ENCODE measurements at regions not wholly inside any gene's neighbourhood (a gene's known extent, or its start where the extent isn't known, plus 50 kb on each side); places are given as distances from the start of the nearest gene placed in this dataset.

DNA sequence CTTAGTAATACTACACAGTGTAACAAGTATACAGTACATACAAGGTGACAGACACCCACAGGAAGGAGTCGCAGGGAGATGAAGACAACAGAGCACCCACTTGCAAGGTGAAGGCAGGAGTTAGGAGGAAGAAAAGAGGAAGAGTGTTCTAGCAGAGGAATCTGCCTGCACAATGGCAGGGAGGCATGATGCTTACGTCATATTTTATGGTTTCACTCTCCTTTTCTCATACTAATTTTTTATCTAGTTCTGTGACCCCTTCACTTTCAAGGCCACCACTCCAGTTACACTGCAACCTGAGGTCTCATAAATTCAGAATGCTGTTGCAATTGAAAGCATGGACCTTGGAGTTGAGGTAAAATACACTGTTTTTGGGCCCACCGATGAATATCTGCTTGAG is 331.7 kb downstream of the MEIS1 start:
- Histone ChIP-seq H3K27me3 (ENCODE audit: control insufficient read depth in 1 of 2, insufficient read depth in 2 of 2, low read length in 2 of 2) (no peaks in the 10 kb centered on the region), H3K4me1 (ENCODE audit: insufficient read depth, low read length) (peaks cover 6% of the 10 kb centered on the region), H3K9ac (ENCODE audit: low read length) (no peak overlapping the region), H3K4me3 (ENCODE audit: low read depth in 1 of 2, low read length in 2 of 2) (no peak overlapping the region), H3K9me3 (ENCODE audit: low read length) (no peaks in the 10 kb centered on the region), H3K27ac (ENCODE audit: low read depth, low read length) (no peak overlapping the region), H3K36me3 (ENCODE audit: insufficient read depth, low read length) (no peaks in the 10 kb centered on the region)

DNA sequence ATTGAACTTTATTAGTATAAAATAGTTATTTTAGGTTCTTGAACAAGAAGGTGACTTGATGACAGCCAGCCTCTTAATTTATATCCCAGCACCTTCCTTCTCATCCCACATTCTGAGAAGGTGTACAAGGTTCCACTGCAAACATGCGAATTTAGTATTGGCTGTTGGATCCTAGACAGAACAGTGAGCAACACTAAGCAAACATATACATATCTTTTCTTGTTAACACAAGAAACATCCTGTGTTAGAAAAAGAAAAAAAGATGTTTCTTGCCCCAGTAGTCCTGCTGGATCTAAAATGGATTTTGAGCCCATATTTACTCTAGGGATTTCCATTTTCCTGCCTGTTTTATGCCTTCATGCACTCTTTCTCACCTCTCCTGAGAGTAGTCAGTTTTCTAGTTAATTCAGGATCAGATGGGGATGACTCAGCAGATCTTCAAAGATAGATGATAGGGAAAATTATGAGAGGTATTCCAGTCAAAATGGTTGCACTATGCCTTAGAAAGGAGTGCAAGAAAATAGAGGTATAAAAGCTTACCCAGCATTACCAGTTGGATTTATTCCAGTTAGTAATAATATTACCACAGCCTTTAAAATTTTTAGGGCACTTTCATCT is 336.5 kb downstream of the MEIS1 start:
- Histone ChIP-seq H3K27me3 (ENCODE audit: control insufficient read depth in 1 of 2, insufficient read depth in 2 of 2, low read length in 2 of 2) (no peaks in the 10 kb centered on the region), H3K9me3 (ENCODE audit: low read length) (no peaks in the 10 kb centered on the region), H3K27ac (ENCODE audit: low read depth, low read length) (no peak overlapping the region), H3K4me3 (ENCODE audit: low read depth in 1 of 2, low read length in 2 of 2) (no peak overlapping the region), H3K9ac (ENCODE audit: low read length) (no peak overlapping the region), H3K4me1 (ENCODE audit: insufficient read depth, low read length) (peaks cover 7% of the 10 kb centered on the region), H3K36me3 (ENCODE audit: insufficient read depth, low read length) (no peaks in the 10 kb centered on the region)

DNA sequence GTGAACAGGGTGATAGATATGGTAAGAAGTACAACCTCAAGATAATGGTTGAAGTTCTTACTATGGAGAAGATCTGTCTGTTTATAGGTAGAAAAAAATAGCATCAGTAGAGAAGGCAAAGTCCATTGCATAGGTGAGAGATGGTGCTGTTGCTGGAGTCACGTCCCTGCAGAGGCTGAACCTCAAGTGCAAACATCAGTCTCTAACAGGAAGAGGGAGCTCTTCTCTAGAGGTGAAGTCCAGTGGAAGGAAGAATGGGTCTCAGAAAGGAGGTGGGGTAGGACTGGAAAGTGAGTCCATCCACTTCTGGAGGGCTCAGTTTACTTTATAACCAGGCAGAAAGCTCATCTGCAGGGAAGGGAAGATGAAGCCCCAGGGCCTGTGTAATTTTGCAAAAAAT is 337.7 kb downstream of the MEIS1 start:
- no peaks in the 10 kb centered on the region for H3K27me3 ChIP-seq (ENCODE audit: control insufficient read depth in 1 of 2, insufficient read depth in 2 of 2, low read length in 2 of 2)
- H3K36me3 ChIP-seq (ENCODE audit: insufficient read depth, low read length) = no peaks in the 10 kb centered on the region
- no peak overlapping the region for H3K4me3 ChIP-seq (ENCODE audit: low read depth in 1 of 2, low read length in 2 of 2)
- no peak overlapping the region for H3K27ac ChIP-seq (ENCODE audit: low read depth, low read length)
- H3K4me1 ChIP-seq (ENCODE audit: insufficient read depth, low read length) = peaks cover 7% of the 10 kb centered on the region
- H3K9ac ChIP-seq (ENCODE audit: low read length) = no peak overlapping the region
- H3K9me3 ChIP-seq (ENCODE audit: low read length) = no peaks in the 10 kb centered on the region

DNA sequence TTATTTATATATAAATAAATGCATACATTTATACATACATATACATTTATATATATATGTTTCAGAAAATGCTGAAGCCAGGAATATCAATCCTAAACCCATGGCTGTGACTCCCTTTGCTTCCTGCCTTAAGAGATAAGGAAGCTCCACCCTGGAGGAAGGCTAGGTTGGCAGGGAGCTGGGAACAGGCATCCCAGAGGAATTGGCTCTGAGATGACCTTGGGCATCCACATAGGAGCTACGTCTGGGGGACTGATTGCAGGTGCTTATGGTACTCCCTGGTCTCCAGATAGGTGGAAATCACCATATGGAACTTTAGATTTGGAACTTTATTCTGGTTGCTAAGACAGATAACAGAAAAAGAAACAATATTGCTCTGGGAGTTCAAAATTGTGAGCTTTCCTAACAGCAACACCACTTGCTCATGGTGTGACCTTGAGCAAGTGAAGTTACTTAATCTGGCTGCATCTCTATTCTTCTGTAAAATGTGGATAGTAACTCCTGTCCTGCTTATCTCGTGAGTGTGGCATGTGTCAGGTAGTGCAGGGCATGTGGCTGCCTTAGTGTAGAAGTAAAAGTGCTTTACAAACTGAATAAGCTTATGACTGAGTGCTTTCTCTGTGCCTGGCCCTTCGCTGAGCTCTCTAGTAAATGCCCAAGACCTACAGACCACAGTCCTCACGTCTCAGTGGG is 341.0 kb downstream of the MEIS1 start:
- Histone ChIP-seq H3K4me3 (ENCODE audit: low read depth in 1 of 2, low read length in 2 of 2) (no peak overlapping the region), H3K9me3 (ENCODE audit: low read length) (no peaks in the 10 kb centered on the region), H3K27me3 (ENCODE audit: control insufficient read depth in 1 of 2, insufficient read depth in 2 of 2, low read length in 2 of 2) (no peaks in the 10 kb centered on the region), H3K4me1 (ENCODE audit: insufficient read depth, low read length) (peaks cover 7% of the 10 kb centered on the region), H3K36me3 (ENCODE audit: insufficient read depth, low read length) (no peaks in the 10 kb centered on the region), H3K9ac (ENCODE audit: low read length) (no peak overlapping the region), H3K27ac (ENCODE audit: low read depth, low read length) (no peak overlapping the region)

DNA sequence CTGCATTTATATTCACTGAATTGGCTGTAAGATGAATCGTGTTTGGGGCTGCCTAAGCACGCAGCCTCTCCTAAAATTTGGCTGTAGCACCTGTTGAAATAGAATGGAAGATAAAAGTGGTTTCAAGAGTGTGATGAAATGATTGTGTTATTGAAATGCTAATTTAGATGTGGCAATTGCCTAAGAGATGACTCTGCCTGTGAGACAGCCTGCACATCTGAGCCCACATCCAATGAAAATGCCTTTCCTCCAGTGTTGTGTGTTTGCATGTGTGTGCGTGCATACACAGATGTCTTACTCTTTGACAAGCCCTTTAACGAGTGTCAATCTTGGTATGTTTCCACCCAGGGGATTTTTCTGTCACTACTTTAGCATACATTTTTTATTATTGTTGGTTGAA is 346.9 kb downstream of the MEIS1 start:
- no peaks in the 10 kb centered on the region for H3K27me3 ChIP-seq (ENCODE audit: control insufficient read depth in 1 of 2, insufficient read depth in 2 of 2, low read length in 2 of 2)
- no peaks in the 10 kb centered on the region for H3K9me3 ChIP-seq (ENCODE audit: low read length)
- H3K4me3 ChIP-seq (ENCODE audit: low read depth in 1 of 2, low read length in 2 of 2) = no peak overlapping the region
- no peaks in the 10 kb centered on the region for H3K4me1 ChIP-seq (ENCODE audit: insufficient read depth, low read length)
- H3K27ac ChIP-seq (ENCODE audit: low read depth, low read length) = no peak overlapping the region
- no peak overlapping the region for H3K9ac ChIP-seq (ENCODE audit: low read length)
- no peaks in the 10 kb centered on the region for H3K36me3 ChIP-seq (ENCODE audit: insufficient read depth, low read length)

DNA sequence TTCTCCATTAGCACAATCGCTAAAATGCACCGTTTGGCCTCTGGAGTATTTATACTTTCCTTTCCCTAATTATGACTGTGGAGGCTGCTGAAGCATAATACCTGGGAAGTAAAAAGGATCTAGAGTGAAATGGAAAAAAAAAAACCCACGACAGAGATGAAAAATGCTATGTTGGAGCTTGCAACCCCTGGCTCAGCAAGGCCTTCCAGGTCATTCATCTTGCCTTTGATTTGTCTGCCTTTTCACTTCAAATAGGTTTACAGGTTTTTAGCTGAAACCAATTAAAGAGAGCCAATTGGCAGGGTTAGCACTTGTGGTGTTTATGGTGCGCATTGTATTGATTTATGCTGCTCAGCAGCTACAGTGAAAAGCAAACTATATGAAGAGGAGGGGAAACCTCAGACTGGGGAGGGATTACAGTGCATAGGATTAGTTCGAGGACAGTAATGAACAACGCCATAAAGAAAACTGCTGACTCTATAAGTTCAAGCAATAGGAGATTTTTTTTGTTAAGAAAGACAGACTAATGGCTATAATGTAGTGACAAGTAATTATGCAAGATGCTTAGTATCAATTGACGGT is 347.9 kb downstream of the MEIS1 start:
- Histone ChIP-seq H3K27me3 (ENCODE audit: control insufficient read depth in 1 of 2, insufficient read depth in 2 of 2, low read length in 2 of 2) (no peaks in the 10 kb centered on the region), H3K4me1 (ENCODE audit: insufficient read depth, low read length) (no peaks in the 10 kb centered on the region), H3K9me3 (ENCODE audit: low read length) (no peaks in the 10 kb centered on the region), H3K36me3 (ENCODE audit: insufficient read depth, low read length) (no peaks in the 10 kb centered on the region), H3K4me3 (ENCODE audit: low read depth in 1 of 2, low read length in 2 of 2) (no peak overlapping the region), H3K27ac (ENCODE audit: low read depth, low read length) (no peak overlapping the region), H3K9ac (ENCODE audit: low read length) (no peak overlapping the region)

DNA sequence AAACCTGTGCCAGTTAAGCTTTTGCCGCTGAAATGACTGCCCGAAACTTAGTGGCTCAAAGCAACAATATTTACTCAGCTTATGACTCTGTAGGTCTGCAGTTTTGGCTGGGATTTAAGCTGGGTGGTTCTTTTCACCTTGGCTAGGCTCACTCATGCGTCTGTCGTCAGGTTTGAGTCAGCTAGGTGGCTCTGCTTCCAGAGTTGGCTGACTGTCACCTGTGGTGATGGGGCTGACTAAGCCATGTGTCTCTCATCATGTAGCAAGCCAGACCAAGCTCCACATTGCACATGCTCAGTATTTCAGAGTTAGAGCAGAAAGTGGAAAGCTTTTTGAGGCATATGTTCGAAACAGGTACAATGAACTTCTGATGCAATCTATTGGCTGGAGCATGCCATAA is 354.8 kb downstream of the MEIS1 start:
- H3K27me3 ChIP-seq (ENCODE audit: control insufficient read depth in 1 of 2, insufficient read depth in 2 of 2, low read length in 2 of 2) = no peaks in the 10 kb centered on the region
- H3K4me1 ChIP-seq (ENCODE audit: insufficient read depth, low read length) = peaks cover 55% of the 10 kb centered on the region
- H3K9ac ChIP-seq (ENCODE audit: low read length) = no peak overlapping the region
- H3K9me3 ChIP-seq (ENCODE audit: low read length) = no peaks in the 10 kb centered on the region
- H3K4me3 ChIP-seq (ENCODE audit: low read depth in 1 of 2, low read length in 2 of 2) = no peak overlapping the region
- no peaks in the 10 kb centered on the region for H3K36me3 ChIP-seq (ENCODE audit: insufficient read depth, low read length)
- peak overlapping the region; percentile 59 for H3K27ac ChIP-seq (ENCODE audit: low read depth, low read length)

DNA sequence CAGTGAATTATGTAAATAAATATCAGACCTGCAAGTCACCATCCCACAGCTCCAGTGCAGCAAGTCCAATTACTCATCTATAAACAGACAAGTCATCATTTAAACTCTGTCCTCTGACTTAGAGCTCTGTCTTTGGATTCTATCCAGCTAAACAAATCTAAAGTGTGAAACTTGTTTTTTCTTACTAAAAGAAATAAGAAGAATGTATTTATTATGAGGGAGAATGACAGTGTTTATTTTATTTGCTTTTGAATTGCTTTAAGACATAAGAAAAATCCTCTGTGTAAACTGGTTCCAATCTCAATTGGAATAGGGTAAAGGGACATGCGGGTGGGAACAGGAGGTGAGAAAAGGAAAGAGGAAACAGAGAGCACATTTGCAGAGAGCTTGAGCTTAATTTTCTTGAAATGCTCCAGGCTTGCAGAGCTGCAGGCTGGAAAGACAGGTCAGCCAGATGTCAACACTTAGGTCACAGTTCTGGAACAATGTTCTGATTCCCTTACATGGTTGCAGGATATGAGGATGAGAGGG is 355.8 kb downstream of the MEIS1 start:
- H3K9me3 ChIP-seq (ENCODE audit: low read length) = no peaks in the 10 kb centered on the region
- H3K9ac ChIP-seq (ENCODE audit: low read length) = no peak overlapping the region
- H3K4me1 ChIP-seq (ENCODE audit: insufficient read depth, low read length) = peaks cover 58% of the 10 kb centered on the region
- H3K27ac ChIP-seq (ENCODE audit: low read depth, low read length) = peak overlapping the region; percentile 59
- no peaks in the 10 kb centered on the region for H3K27me3 ChIP-seq (ENCODE audit: control insufficient read depth in 1 of 2, insufficient read depth in 2 of 2, low read length in 2 of 2)
- H3K36me3 ChIP-seq (ENCODE audit: insufficient read depth, low read length) = no peaks in the 10 kb centered on the region
- no peak overlapping the region for H3K4me3 ChIP-seq (ENCODE audit: low read depth in 1 of 2, low read length in 2 of 2)

DNA sequence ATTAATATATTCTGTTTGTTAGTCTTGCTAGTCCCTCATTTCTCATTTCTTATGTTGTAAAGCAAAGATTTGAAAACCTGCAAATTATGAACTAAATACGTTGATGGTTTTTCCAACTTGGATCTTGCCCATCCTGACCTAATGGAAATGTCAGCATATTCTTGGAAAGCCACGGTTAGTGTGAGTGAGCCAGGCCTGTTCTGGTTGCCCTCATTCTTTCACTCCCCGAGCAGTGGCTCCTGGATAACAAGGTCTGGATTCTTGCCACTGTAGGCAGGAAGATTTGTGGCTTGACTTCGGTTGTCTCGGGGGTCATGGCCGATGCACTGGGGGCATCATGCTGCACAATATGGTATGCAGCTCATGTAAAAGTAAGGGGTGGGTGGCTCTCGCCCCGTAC is 359.1 kb downstream of the MEIS1 start:
- no peaks in the 10 kb centered on the region for H3K27me3 ChIP-seq (ENCODE audit: control insufficient read depth in 1 of 2, insufficient read depth in 2 of 2, low read length in 2 of 2)
- H3K9ac ChIP-seq (ENCODE audit: low read length) = no peak overlapping the region
- H3K36me3 ChIP-seq (ENCODE audit: insufficient read depth, low read length) = no peaks in the 10 kb centered on the region
- peak overlapping the region; percentile 74 for H3K27ac ChIP-seq (ENCODE audit: low read depth, low read length)
- peaks cover 58% of the 10 kb centered on the region for H3K4me1 ChIP-seq (ENCODE audit: insufficient read depth, low read length)
- no peak overlapping the region for H3K4me3 ChIP-seq (ENCODE audit: low read depth in 1 of 2, low read length in 2 of 2)
- H3K9me3 ChIP-seq (ENCODE audit: low read length) = no peaks in the 10 kb centered on the region

DNA sequence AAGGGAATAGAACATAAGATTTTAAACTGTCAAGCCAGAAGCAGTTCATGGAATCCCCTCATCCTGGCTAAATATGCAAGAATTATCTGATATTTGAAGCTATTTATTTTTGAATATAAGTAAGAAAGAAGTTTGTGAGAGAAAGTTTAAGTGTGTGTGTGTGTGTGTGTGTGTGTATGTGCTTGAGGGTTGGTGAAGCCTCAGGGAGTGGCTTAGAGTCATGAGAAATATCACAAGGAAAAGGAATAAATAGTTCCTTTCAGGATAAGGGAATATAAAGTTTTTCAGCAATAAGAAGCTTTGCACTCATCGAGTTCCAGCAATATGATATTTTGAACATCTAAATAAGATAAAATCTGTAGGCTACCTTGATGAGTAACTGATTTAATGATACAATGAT is 359.6 kb downstream of the MEIS1 start:
- Histone ChIP-seq H3K9me3 (ENCODE audit: low read length) (no peaks in the 10 kb centered on the region), H3K36me3 (ENCODE audit: insufficient read depth, low read length) (no peaks in the 10 kb centered on the region), H3K27ac (ENCODE audit: low read depth, low read length) (peak overlapping the region; percentile 74), H3K4me1 (ENCODE audit: insufficient read depth, low read length) (peaks cover 54% of the 10 kb centered on the region), H3K4me3 (ENCODE audit: low read depth in 1 of 2, low read length in 2 of 2) (no peak overlapping the region), H3K27me3 (ENCODE audit: control insufficient read depth in 1 of 2, insufficient read depth in 2 of 2, low read length in 2 of 2) (no peaks in the 10 kb centered on the region), H3K9ac (ENCODE audit: low read length) (no peak overlapping the region)

DNA sequence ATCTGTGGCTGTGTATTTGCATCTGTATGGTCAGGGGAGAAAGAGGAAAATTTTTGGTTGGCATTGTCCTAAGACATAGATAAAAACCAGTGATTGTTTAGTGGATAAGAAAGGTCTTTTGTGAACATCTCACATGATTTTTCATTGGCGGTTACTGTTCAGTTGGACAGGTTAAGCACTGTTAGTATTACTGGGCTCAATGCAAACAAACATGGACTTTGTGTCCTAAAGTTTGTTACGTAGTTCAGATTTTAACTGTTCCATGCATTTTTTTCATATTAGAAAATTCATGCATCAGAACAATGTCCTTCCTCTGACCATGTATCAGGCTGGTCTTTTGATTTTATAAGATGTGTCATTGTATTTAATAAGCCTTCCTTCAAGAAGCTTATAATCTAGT is 368.0 kb downstream of the MEIS1 start:
- no peaks in the 10 kb centered on the region for H3K9me3 ChIP-seq (ENCODE audit: low read length)
- no peak overlapping the region for H3K9ac ChIP-seq (ENCODE audit: low read length)
- H3K27me3 ChIP-seq (ENCODE audit: control insufficient read depth in 1 of 2, insufficient read depth in 2 of 2, low read length in 2 of 2) = no peaks in the 10 kb centered on the region
- peaks cover 7% of the 10 kb centered on the region for H3K4me1 ChIP-seq (ENCODE audit: insufficient read depth, low read length)
- H3K27ac ChIP-seq (ENCODE audit: low read depth, low read length) = peak overlapping the region; percentile 31
- no peak overlapping the region for H3K4me3 ChIP-seq (ENCODE audit: low read depth in 1 of 2, low read length in 2 of 2)
- no peaks in the 10 kb centered on the region for H3K36me3 ChIP-seq (ENCODE audit: insufficient read depth, low read length)
